Body of pancreas (tissue), 4 donors: ENCODE measurements at regions not wholly inside any gene's neighbourhood (a gene's known extent, or its start where the extent isn't known, plus 50 kb on each side); places are given as distances from the start of the nearest gene placed in this dataset.

Source experiments
- ATAC-seq: fragments of 150-250 bp; one replicate; pipeline ENCODE4 v1.9.1; 2016
- DNase-seq, 4 donors: peaks; one replicate each; pipeline ENCODE4 v3.0.0-alpha.2; 2019
- H3K27ac ChIP-seq, 4 donors: fragments of 200-600 bp; sonication (generic); 1 replicate in 3 of 4; 2 replicates in 1 of 4; pipeline versions ENCODE4 v1.5.1 to v1.6.1; 2016 to 2019; ENCODE audit warnings: mild to moderate bottlenecking in 1 of 4, mixed read lengths in 1 of 4, moderate library complexity in 1 of 4
- H3K27me3 ChIP-seq, 2 donors: fragments of 200-600 bp; sonication (generic); one replicate each; pipeline ENCODE4 v1.6.0; 2016; ENCODE audit warnings: mild to moderate bottlenecking in 1 of 2
- H3K36me3 ChIP-seq, 2 donors: fragments of 200-600 bp; sonication (generic); replicated peaks in 1 of 2; 2 replicates each; pipeline ENCODE4 v1.5.1; 2016; ENCODE audit warnings: low read depth in 2 of 2; ENCODE audit not compliant: insufficient read depth in 1 of 2
- H3K4me1 ChIP-seq: fragments of 200-600 bp; sonication (generic); one replicate; pipeline ENCODE4 v1.6.0; 2016
- H3K4me3 ChIP-seq, 2 donors: fragments of 200-600 bp; sonication (generic); 1 replicate in 1 of 2; 2 replicates in 1 of 2; pipeline ENCODE4 v1.5.1; 2016 to 2019
- H3K9me3 ChIP-seq, 3 donors: fragments of 200-600 bp; sonication (generic); 1 replicate in 2 of 3; 2 replicates in 1 of 3; pipeline ENCODE4 v1.5.1; 2016
- POLR2A ChIP-seq, 3 donors: fragments of 450-650 bp; IDR thresholded peaks; one replicate each; pipeline ENCODE4 v1.6.1; 2016; ENCODE audit warnings: antibody characterized with exemption in 3 of 3, mild to moderate bottlenecking in 2 of 3
- WGBS, 2 donors: methylation state at CpG; one replicate each; pipeline ENCODE4 v1.1.5; 2017; 5-methylcytosine and 5-hydroxymethylcytosine counted together
- intact Hi-C: fragments of 100-400 bp; cut with DNase I; formaldehyde crosslinking; loops from one replicate; pipeline ENCODE4 v1.15.1; 2023
- TF ChIP-seq, protein P1 (sequence below), 7 experiments: fragments of 450-650 bp in 4 of 7; fragments of 200-600 bp in 3 of 7; sonication (generic) in 3 of 7; IDR thresholded peaks; one replicate each; pipeline ENCODE4 v1.5.1; 2016 to 2019; ENCODE audit warnings: antibody characterized with exemption in 7 of 7

DNA sequence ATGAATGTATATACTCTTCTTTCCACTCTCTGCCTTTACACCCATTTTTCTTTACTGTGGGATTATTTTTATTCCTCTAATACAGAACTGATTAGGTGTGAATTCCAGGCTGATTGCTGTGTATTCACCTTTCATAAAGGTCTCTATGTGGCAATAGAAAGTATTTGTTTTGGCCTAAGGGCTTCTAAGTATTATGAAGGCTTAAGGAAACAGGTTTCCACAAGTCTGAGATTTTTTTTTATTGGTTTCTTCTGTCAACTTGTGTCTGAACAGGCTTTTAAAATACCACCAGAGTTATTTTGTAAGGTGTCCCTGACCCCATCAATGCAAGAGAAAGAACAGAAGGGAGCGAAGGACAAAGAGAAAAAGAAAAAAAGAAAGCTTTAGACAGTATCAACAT, 1102.0 kb upstream of the SPRY2 start:
- no peaks in the 10 kb centered on the region for H3K36me3 ChIP-seq
- no peak overlapping the region for H3K4me3 ChIP-seq
- TF ChIP-seq, protein P1, sequence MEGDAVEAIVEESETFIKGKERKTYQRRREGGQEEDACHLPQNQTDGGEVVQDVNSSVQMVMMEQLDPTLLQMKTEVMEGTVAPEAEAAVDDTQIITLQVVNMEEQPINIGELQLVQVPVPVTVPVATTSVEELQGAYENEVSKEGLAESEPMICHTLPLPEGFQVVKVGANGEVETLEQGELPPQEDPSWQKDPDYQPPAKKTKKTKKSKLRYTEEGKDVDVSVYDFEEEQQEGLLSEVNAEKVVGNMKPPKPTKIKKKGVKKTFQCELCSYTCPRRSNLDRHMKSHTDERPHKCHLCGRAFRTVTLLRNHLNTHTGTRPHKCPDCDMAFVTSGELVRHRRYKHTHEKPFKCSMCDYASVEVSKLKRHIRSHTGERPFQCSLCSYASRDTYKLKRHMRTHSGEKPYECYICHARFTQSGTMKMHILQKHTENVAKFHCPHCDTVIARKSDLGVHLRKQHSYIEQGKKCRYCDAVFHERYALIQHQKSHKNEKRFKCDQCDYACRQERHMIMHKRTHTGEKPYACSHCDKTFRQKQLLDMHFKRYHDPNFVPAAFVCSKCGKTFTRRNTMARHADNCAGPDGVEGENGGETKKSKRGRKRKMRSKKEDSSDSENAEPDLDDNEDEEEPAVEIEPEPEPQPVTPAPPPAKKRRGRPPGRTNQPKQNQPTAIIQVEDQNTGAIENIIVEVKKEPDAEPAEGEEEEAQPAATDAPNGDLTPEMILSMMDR (IDR thresholded peaks at IDR 0.05), result no peak
- TF ChIP-seq POLR2A (IDR thresholded peaks at IDR 0.05), result no peak
- 81 to 84% methylated on average over 1 of the region's 1 CpG for WGBS, 2 donors
- no peak for ATAC-seq
- no peaks in the 10 kb centered on the region for H3K27me3 ChIP-seq
- no peak for DNase-seq
- no peak overlapping the region for H3K27ac ChIP-seq
- intact Hi-C loops, result no loop called here
- H3K9me3 ChIP-seq, result no peaks in the 10 kb centered on the region
- H3K4me1 ChIP-seq, result no peaks in the 10 kb centered on the region

GRCh38 chr13:81425286-81425685, 1084.4 kb upstream of the SPRY2 start:
- Histone ChIP-seq H3K4me3 (no peak overlapping the region), H3K4me1 (no peaks in the 10 kb centered on the region), H3K36me3 (no peaks in the 10 kb centered on the region), H3K27ac (no peak overlapping the region), H3K9me3 (no peaks in the 10 kb centered on the region), H3K27me3 (no peaks in the 10 kb centered on the region)
- WGBS, 2 donors, result 56 to 60% methylated on average over 2 of the region's 2 CpGs
- ATAC-seq (no peak), DNase-seq (no peak)
- no peak for TF ChIP-seq POLR2A (IDR thresholded peaks at IDR 0.05)
- TF ChIP-seq, protein P1 (IDR thresholded peaks at IDR 0.05), result no peak
- intact Hi-C loops, result no loop called here

- intact Hi-C loops, result no loop called here
- DNase-seq (no peak), ATAC-seq (no peak)
- no peak overlapping the region for H3K4me3 ChIP-seq
- H3K27me3 ChIP-seq, result no peaks in the 10 kb centered on the region
- no peaks in the 10 kb centered on the region for H3K9me3 ChIP-seq
- H3K36me3 ChIP-seq, result no peaks in the 10 kb centered on the region
- TF ChIP-seq, protein P1 (IDR thresholded peaks at IDR 0.05), result no peak
- no peak for TF ChIP-seq POLR2A (IDR thresholded peaks at IDR 0.05)
- no peak overlapping the region for H3K27ac ChIP-seq
- peaks cover 8% of the 10 kb centered on the region for H3K4me1 ChIP-seq
Observed at GRCh38 chr13:81409284-81409683, 1068.4 kb upstream of the SPRY2 start.

- intact Hi-C loops, result no loop called here
- ATAC-seq, result no peak
- Histone ChIP-seq H3K36me3 (no peaks in the 10 kb centered on the region), H3K27me3 (no peaks in the 10 kb centered on the region), H3K9me3 (no peaks in the 10 kb centered on the region), H3K27ac (no peak overlapping the region), H3K4me1 (peaks cover 8% of the 10 kb centered on the region), H3K4me3 (no peak overlapping the region)
- 86 to 92% methylated on average over 2 of the region's 2 CpGs for WGBS, 2 donors
- TF ChIP-seq, protein P1 (IDR thresholded peaks at IDR 0.05), result no peak
- no peak for DNase-seq
Observed at GRCh38 chr13:81408647-81409046, 1067.7 kb upstream of the SPRY2 start.

GRCh38 chr13:81406639-81407292, 1065.8 kb upstream of the SPRY2 start:
- H3K27ac ChIP-seq, result peak overlapping the region in 3 of 4 donors; percentile 29 to 75 (median 73)
- peaks cover 8% of the 10 kb centered on the region for H3K4me1 ChIP-seq
- no peak for TF ChIP-seq POLR2A (IDR thresholded peaks at IDR 0.05)
- TF ChIP-seq, protein P1 (IDR thresholded peaks at IDR 0.05), result no peak
- no peaks in the 10 kb centered on the region for H3K27me3 ChIP-seq
- 14 to 17% methylated on average over 4 of the region's 4 CpGs for WGBS, 2 donors
- ATAC-seq, result peak; percentile 66
- intact Hi-C loops, result no loop called here
- DNase-seq, result peak in 2 of 4 donors; percentile 10 to 19
- H3K9me3 ChIP-seq, result no peaks in the 10 kb centered on the region
- no peak overlapping the region for H3K4me3 ChIP-seq
- no peaks in the 10 kb centered on the region for H3K36me3 ChIP-seq
